H1 (cell line): ENCODE measurements at regions not wholly inside any gene's neighbourhood (a gene's known extent, or its start where the extent isn't known, plus 50 kb on each side); places are given as distances from the start of the nearest gene placed in this dataset.
A peak's percentile ranks its signal among the peaks of the same experiment; 100 is the strongest.

Source experiments
- CTCF ChIA-PET: fragments of 300-600 bp; sonication (Branson Sonifier 250); formaldehyde crosslinking; loops from one replicate; lab custom pipeline; 2021; ENCODE audit not compliant: partially characterized antibody; lab: Charles Lee
- POLR2A ChIA-PET: fragments of 300-600 bp; sonication (Branson Sonifier 250); formaldehyde crosslinking; loops from one replicate; lab custom pipeline; 2021; ENCODE audit warnings: inconsistent platforms; ENCODE audit not compliant: partially characterized antibody; lab: Charles Lee
- DNase-seq, 2 experiments: peaks; one replicate each; pipeline versions ENCODE4 v3.0.0 to v3.0.0-alpha.2; 2010 to 2022; ENCODE audit warnings: low spot score in 2 of 2, low read depth in 1 of 2, mixed read lengths in 1 of 2
- FAIRE-seq: peaks from 2 replicates; lab custom pipeline; 2011; peaks lifted over from hg19 to GRCh38; lab: Jason Lieb, UNC
- H2AFZ ChIP-seq: 2 replicates; pipeline ENCODE4 v1.8.1; 2012; ENCODE audit warnings: low read length, inconsistent platforms
- H2AK5ac ChIP-seq: 2 replicates; pipeline ENCODE4 v1.6.1; 2013; ENCODE audit warnings: low read depth, low read length
- H2BK120ac ChIP-seq: replicated peaks from 2 replicates; pipeline ENCODE3; 2013; ENCODE audit warnings: low read depth, low read length, inconsistent platforms
- H2BK12ac ChIP-seq: 2 replicates; pipeline ENCODE4 v1.6.1; 2013; ENCODE audit warnings: low read depth, low read length
- H2BK15ac ChIP-seq: 2 replicates; pipeline ENCODE4 v1.6.1; 2013; ENCODE audit warnings: low read length
- H2BK20ac ChIP-seq: 2 replicates; pipeline ENCODE4 v1.6.1; 2013; ENCODE audit warnings: low read length
- H2BK5ac ChIP-seq: 2 replicates; pipeline ENCODE4 v1.6.1; 2013; ENCODE audit warnings: low read depth, low read length
- H3K14ac ChIP-seq: 2 replicates; pipeline ENCODE4 v1.6.1; 2013; ENCODE audit warnings: inconsistent platforms; ENCODE audit not compliant: insufficient read length
- H3K18ac ChIP-seq: 2 replicates; pipeline ENCODE4 v1.6.1; 2013; ENCODE audit warnings: low read length; ENCODE audit errors: extremely low read depth
- H3K23ac ChIP-seq: 2 replicates; pipeline ENCODE4 v1.6.1; 2013; ENCODE audit warnings: inconsistent platforms; ENCODE audit not compliant: insufficient read length
- H3K23me2 ChIP-seq: 2 replicates; pipeline ENCODE4 v1.6.1; 2013; ENCODE audit warnings: low read depth, low read length
- H3K27ac ChIP-seq: 2 replicates; pipeline ENCODE4 v1.6.1; 2011; ENCODE audit warnings: low read depth, low read length, inconsistent platforms
- H3K27me3 ChIP-seq, 4 experiments: replicated peaks in 1 of 4; 1 replicate in 1 of 4; 2 replicates in 3 of 4; pipeline versions ENCODE4 v1.6.1 to v1.8.1; 2011 to 2013; ENCODE audit warnings: low read length in 3 of 4, mild to moderate bottlenecking in 3 of 4, inconsistent platforms in 2 of 4, mixed read lengths in 2 of 4, moderate library complexity in 1 of 4; ENCODE audit not compliant: control insufficient read depth in 3 of 4, insufficient read depth in 3 of 4; ENCODE audit errors: extremely low read depth in 1 of 4
- H3K36me3 ChIP-seq, 4 experiments: 2 replicates each; pipeline versions ENCODE4 v1.6.1 to v1.8.1; 2011 to 2013; ENCODE audit warnings: mild to moderate bottlenecking in 4 of 4, low read length in 3 of 4, moderate library complexity in 2 of 4, control low read depth in 1 of 4, inconsistent platforms in 1 of 4; ENCODE audit not compliant: insufficient read depth in 4 of 4, control insufficient read depth in 2 of 4
- H3K4ac ChIP-seq: replicated peaks from 2 replicates; pipeline ENCODE3; 2013; ENCODE audit warnings: low read length, low read depth, mixed read lengths, inconsistent platforms; ENCODE audit not compliant: insufficient read length
- H3K4me1 ChIP-seq, 4 experiments: replicated peaks in 1 of 4; 1 replicate in 1 of 4; 2 replicates in 3 of 4; pipeline versions ENCODE4 v1.6.1 to v1.8.1; 2011 to 2013; ENCODE audit warnings: low read length in 3 of 4, inconsistent platforms in 2 of 4, mixed read lengths in 1 of 4; ENCODE audit not compliant: insufficient read depth in 4 of 4, control insufficient read depth in 3 of 4
- H3K4me2 ChIP-seq, 2 experiments: 2 replicates each; pipeline versions ENCODE4 v1.6.1 to v1.8.1; 2011 to 2013; ENCODE audit warnings: low read depth in 2 of 2, low read length in 2 of 2, control low read depth in 1 of 2, inconsistent platforms in 1 of 2, mild to moderate bottlenecking in 1 of 2; ENCODE audit not compliant: insufficient read depth in 1 of 2
- H3K4me3 ChIP-seq, 4 experiments: fragments of 200-600, 300-600 bp in 1 of 4; sonication (generic), shearing (Covaris generic), sonication (Bioruptor Twin) in 1 of 4; 2 replicates each; pipeline versions ENCODE4 v1.5.1 to v1.8.1; 2011 to 2016; ENCODE audit warnings: low read length in 4 of 4, low read depth in 3 of 4, control low read depth in 2 of 4, inconsistent platforms in 2 of 4, mild to moderate bottlenecking in 2 of 4, mixed read lengths in 1 of 4, moderate library complexity in 1 of 4; ENCODE audit not compliant: insufficient read depth in 2 of 4; ENCODE audit errors: extremely low read depth in 1 of 4
- H3K56ac ChIP-seq: replicated peaks from 2 replicates; pipeline ENCODE3; 2013; ENCODE audit warnings: low read depth, mild to moderate bottlenecking, mixed read lengths, low read length, inconsistent platforms; ENCODE audit not compliant: insufficient read length
- H3K79me1 ChIP-seq: 2 replicates; pipeline ENCODE4 v1.6.1; 2013; ENCODE audit warnings: low read depth, low read length, control low read depth
- H3K79me2 ChIP-seq, 2 experiments: 2 replicates each; pipeline versions ENCODE4 v1.6.1 to v1.8.1; 2012 to 2013; ENCODE audit warnings: low read length in 2 of 2, mild to moderate bottlenecking in 2 of 2, inconsistent platforms in 1 of 2; ENCODE audit not compliant: insufficient read depth in 2 of 2, control insufficient read depth in 1 of 2
- H3K9ac ChIP-seq, 4 experiments: replicated peaks in 1 of 4; 1 replicate in 1 of 4; 2 replicates in 3 of 4; pipeline versions ENCODE4 v1.6.1 to v1.8.1; 2011 to 2013; ENCODE audit warnings: low read depth in 3 of 4, low read length in 3 of 4, control low read depth in 2 of 4, mild to moderate bottlenecking in 2 of 4, moderate library complexity in 2 of 4, inconsistent platforms in 1 of 4; ENCODE audit errors: extremely low read depth in 1 of 4
- H3K9me3 ChIP-seq, 2 experiments: 2 replicates each; pipeline versions ENCODE4 v1.6.1 to v1.8.1; 2012 to 2013; ENCODE audit warnings: mild to moderate bottlenecking in 2 of 2, moderate library complexity in 2 of 2, control low read depth in 1 of 2, inconsistent platforms in 1 of 2, low read depth in 1 of 2, low read length in 1 of 2, mixed read lengths in 1 of 2; ENCODE audit not compliant: insufficient read depth in 2 of 2
- H4K20me1 ChIP-seq, 2 experiments: replicated peaks in 1 of 2; 2 replicates each; pipeline versions ENCODE3 to v1.8.1; 2011 to 2013; ENCODE audit warnings: inconsistent platforms in 2 of 2, low read length in 2 of 2, mild to moderate bottlenecking in 1 of 2; ENCODE audit not compliant: insufficient read depth in 2 of 2, control insufficient read depth in 1 of 2
- H4K5ac ChIP-seq: 2 replicates; pipeline ENCODE4 v1.6.1; 2013; ENCODE audit warnings: low read length, low read depth, mixed read lengths, inconsistent platforms; ENCODE audit not compliant: insufficient read length
- H4K8ac ChIP-seq: 2 replicates; pipeline ENCODE4 v1.8.0; 2013; ENCODE audit warnings: mild to moderate bottlenecking, moderate library complexity, low read length, inconsistent platforms; ENCODE audit not compliant: insufficient read depth; ENCODE audit errors: extremely low read depth
- H4K91ac ChIP-seq: replicated peaks from 2 replicates; pipeline ENCODE3; 2013; ENCODE audit warnings: low read length, mixed read lengths, inconsistent platforms; ENCODE audit not compliant: insufficient read length
- ASH2L ChIP-seq: fragments of 200-600, 300-600 bp; sonication (generic); IDR thresholded peaks from one replicate; pipeline ENCODE4 v1.7.1; 2017; ENCODE audit warnings: low read length
- CTCF ChIP-seq, 3 experiments: IDR thresholded peaks; 1 replicate in 2 of 3; 2 replicates in 1 of 3; pipeline versions ENCODE4 v1.5.1 to v1.6.1; 2011; ENCODE audit warnings: low read length in 3 of 3, mild to moderate bottlenecking in 3 of 3, inconsistent platforms in 2 of 3, low read depth in 1 of 3, moderate library complexity in 1 of 3; ENCODE audit not compliant: insufficient read depth in 1 of 3; ENCODE audit errors: control extremely low read depth in 1 of 3
- EZH2 ChIP-seq: fragments of 200-600 bp; sonication (generic); IDR thresholded peaks from 2 replicates; pipeline ENCODE4 v1.7.1; 2012; ENCODE audit warnings: low read depth, mild to moderate bottlenecking, moderate library complexity, low read length, inconsistent platforms; ENCODE audit not compliant: severe bottlenecking
- HDAC2 ChIP-seq, 2 experiments: fragments of 300-600 bp in 1 of 2; sonication (generic) in 1 of 2; IDR thresholded peaks; 2 replicates each; pipeline ENCODE4 v1.6.1; 2011 to 2012; ENCODE audit warnings: low read depth in 2 of 2, low read length in 2 of 2, mild to moderate bottlenecking in 2 of 2, moderate library complexity in 2 of 2, borderline replicate concordance in 1 of 2, inconsistent platforms in 1 of 2
- KDM1A ChIP-seq: fragments of 200-600, 300-600 bp; sonication (generic); IDR thresholded peaks from 2 replicates; pipeline ENCODE4 v1.7.1; 2016; ENCODE audit warnings: mild to moderate bottlenecking, low read length, borderline replicate concordance
- KDM5A ChIP-seq: fragments of 200-600 bp; IDR thresholded peaks from 2 replicates; pipeline ENCODE4 v1.7.1; 2012; ENCODE audit warnings: mild to moderate bottlenecking, low read length, inconsistent platforms, mixed read lengths
- PHF8 ChIP-seq: fragments of 200-600 bp; sonication (generic); conservative IDR thresholded peaks from 2 replicates; pipeline ENCODE4 v1.7.1; 2012; ENCODE audit warnings: low read depth, mild to moderate bottlenecking, inconsistent platforms, low read length, moderate library complexity
- RFX5 ChIP-seq: IDR thresholded peaks from 2 replicates; pipeline ENCODE4 v1.6.1; 2011; ENCODE audit warnings: low read depth, low read length, improper control_type of control experiment, borderline replicate concordance
- SP4 ChIP-seq: IDR thresholded peaks from 2 replicates; pipeline ENCODE4 v1.6.1; 2012; ENCODE audit warnings: low read length, inconsistent platforms
- TBP ChIP-seq: IDR thresholded peaks from 2 replicates; pipeline ENCODE4 v1.6.1; 2011; ENCODE audit warnings: low read depth, low read length, improper control_type of control experiment
- YY1 ChIP-seq: IDR thresholded peaks from 2 replicates; pipeline ENCODE4 v1.6.1; 2011; ENCODE audit warnings: low read depth, mild to moderate bottlenecking, low read length
- WGBS, 2 experiments: shearing (Covaris generic) in 1 of 2; methylation state at CpG; one replicate each; pipeline versions ENCODE4 v1.1.6 to v1.1.7; 2013 to 2015; ENCODE audit warnings: low lambda C conversion rate in 2 of 2, mixed read lengths in 2 of 2, inconsistent platforms in 1 of 2, low coverage in 1 of 2, missing lambda C conversion rate in 1 of 2; ENCODE audit not compliant: insufficient replicate concordance in 2 of 2, insufficient coverage in 1 of 2, insufficient read length in 1 of 2; ENCODE audit errors: extremely low coverage in 1 of 2, missing lambda C conversion rate in 1 of 2; 5-methylcytosine and 5-hydroxymethylcytosine counted together

- no peak overlapping the region for H3K27ac ChIP-seq
- H2AK5ac ChIP-seq, result no peak overlapping the region
- 90% methylated on average over 14 of the region's 14 CpGs; no CpG with 5 or more reads in 1 of the 2 experiments for WGBS, 2 experiments
- H3K79me2 ChIP-seq, result no peaks in the 10 kb centered on the region
- H3K4ac ChIP-seq, result no peak overlapping the region
- peak overlapping the region; percentile 90 for H2AFZ ChIP-seq
- no peak overlapping the region for H2BK5ac ChIP-seq
- H2BK20ac ChIP-seq, result no peak overlapping the region
- H2BK120ac ChIP-seq, result no peak overlapping the region
- no peaks in the 10 kb centered on the region for H3K27me3 ChIP-seq
- no peak overlapping the region for H3K23ac ChIP-seq
- no peak overlapping the region for H3K9ac ChIP-seq
- no peaks in the 10 kb centered on the region for H3K23me2 ChIP-seq
- H2BK15ac ChIP-seq, result no peak overlapping the region
- no peak for FAIRE-seq
- H3K56ac ChIP-seq, result no peak overlapping the region
- no peak overlapping the region for H2BK12ac ChIP-seq
- no peaks in the 10 kb centered on the region for H3K79me1 ChIP-seq
- no peak overlapping the region for H3K4me2 ChIP-seq
- 0 out of 4 replicates have a peak, but pooled peaks cover 0 to 2% of the 10 kb centered on the region in 2 experiments for H3K9me3 ChIP-seq
- no peak overlapping the region for H3K4me3 ChIP-seq
- no peak overlapping the region for H4K91ac ChIP-seq
- H4K8ac ChIP-seq, result no peak overlapping the region
- H3K36me3 ChIP-seq, result no peaks in the 10 kb centered on the region
- no peak overlapping the region for H4K5ac ChIP-seq
- ChIA-PET POLR2A (no interaction called here), CTCF (no interaction called here)
- no peak overlapping the region for H3K18ac ChIP-seq
- no peak overlapping the region for H3K14ac ChIP-seq
- no peaks in the 10 kb centered on the region for H4K20me1 ChIP-seq
- no peak for DNase-seq
- H3K4me1 ChIP-seq, result peaks cover 0 to 5% (median 0%) of the 10 kb centered on the region in 4 experiments; a peak in 4 of 7 replicates
- TF ChIP-seq TBP (no peak), EZH2 (no peak), RFX5 (no peak), KDM1A (no peak), CTCF (IDR thresholded peaks at IDR 0.05; ENCODE audit: control extremely low read depth in 1 of 3, insufficient read depth in 1 of 3, low read depth in 1 of 3, low read length in 3 of 3) (no peak), SP4 (no peak), KDM5A (no peak), HDAC2 (IDR thresholded peaks at IDR 0.05; ENCODE audit: borderline replicate concordance in 1 of 2, low read depth in 2 of 2, low read length in 2 of 2) (no peak), YY1 (no peak), ASH2L (no peak), PHF8 (no peak)
Observed at GRCh38 chr18:75783566-75784281, 356.2 kb upstream of the SMIM21 start.
